ENCODE measurements at regions not wholly inside any gene's neighbourhood (a gene's known extent, or its start where the extent isn't known, plus 50 kb on each side); places are given as distances from the start of the nearest gene placed in this dataset.

DNA sequence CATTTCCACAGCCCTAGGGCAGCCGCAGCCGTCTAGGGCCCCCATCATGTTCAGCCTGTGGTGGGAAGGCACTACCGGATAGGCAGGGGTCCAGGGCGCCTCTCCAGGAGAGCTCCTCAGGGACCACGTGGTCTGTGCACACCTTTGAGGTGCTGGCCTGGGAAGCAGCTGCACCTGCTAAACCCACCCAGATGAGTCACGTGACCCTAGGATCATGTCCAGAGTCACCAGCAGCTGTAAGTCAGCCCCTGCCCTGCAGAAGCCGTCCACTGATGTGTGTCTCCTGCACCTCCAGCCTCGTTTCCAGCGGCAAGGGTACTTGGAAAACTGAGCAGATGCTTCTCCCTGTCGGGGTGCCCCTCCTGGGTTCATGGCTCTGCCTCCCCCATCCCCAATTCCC, 682.6 kb upstream of the SALL3 start:
- TF ChIP-seq POLR2A (IDR thresholded peaks at IDR 0.05) = no peak
- TF ChIP-seq, protein P1, sequence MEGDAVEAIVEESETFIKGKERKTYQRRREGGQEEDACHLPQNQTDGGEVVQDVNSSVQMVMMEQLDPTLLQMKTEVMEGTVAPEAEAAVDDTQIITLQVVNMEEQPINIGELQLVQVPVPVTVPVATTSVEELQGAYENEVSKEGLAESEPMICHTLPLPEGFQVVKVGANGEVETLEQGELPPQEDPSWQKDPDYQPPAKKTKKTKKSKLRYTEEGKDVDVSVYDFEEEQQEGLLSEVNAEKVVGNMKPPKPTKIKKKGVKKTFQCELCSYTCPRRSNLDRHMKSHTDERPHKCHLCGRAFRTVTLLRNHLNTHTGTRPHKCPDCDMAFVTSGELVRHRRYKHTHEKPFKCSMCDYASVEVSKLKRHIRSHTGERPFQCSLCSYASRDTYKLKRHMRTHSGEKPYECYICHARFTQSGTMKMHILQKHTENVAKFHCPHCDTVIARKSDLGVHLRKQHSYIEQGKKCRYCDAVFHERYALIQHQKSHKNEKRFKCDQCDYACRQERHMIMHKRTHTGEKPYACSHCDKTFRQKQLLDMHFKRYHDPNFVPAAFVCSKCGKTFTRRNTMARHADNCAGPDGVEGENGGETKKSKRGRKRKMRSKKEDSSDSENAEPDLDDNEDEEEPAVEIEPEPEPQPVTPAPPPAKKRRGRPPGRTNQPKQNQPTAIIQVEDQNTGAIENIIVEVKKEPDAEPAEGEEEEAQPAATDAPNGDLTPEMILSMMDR (IDR thresholded peaks at IDR 0.05) = no peak
